Vagina (tissue), 2 donors: ENCODE measurements at regions not wholly inside any gene's neighbourhood (a gene's known extent, or its start where the extent isn't known, plus 50 kb on each side); places are given as distances from the start of the nearest gene placed in this dataset.

Experiments
- DNase-seq, 2 donors: peaks; one replicate each; pipeline ENCODE4 v3.0.0-alpha.2; 2017; ENCODE audit errors: extremely low spot score in 2 of 2
- H3K27ac ChIP-seq: fragments of 200-600 bp; sonication (generic); one replicate; pipeline ENCODE4 v1.5.1; 2019
- H3K27me3 ChIP-seq: fragments of 200-600 bp; sonication (generic); one replicate; pipeline ENCODE4 v1.5.1; 2019
- H3K36me3 ChIP-seq, 2 donors: fragments of 200-600 bp; sonication (generic); one replicate each; pipeline ENCODE4 v1.5.1; 2017 to 2019
- H3K4me1 ChIP-seq: fragments of 200-600 bp; sonication (generic); one replicate; pipeline ENCODE4 v1.5.1; 2019
- H3K4me3 ChIP-seq, 2 donors: fragments of 200-600 bp; sonication (generic); 1 replicate in 1 of 2; 2 replicates in 1 of 2; pipeline ENCODE4 v1.5.1; 2016 to 2019
- H3K9me3 ChIP-seq: fragments of 200-600 bp; sonication (generic); one replicate; pipeline ENCODE4 v1.5.1; 2019
- CTCF ChIP-seq, 3 experiments: fragments of 450-650 bp in 2 of 3; fragments of 200-600 bp in 1 of 3; sonication (generic) in 1 of 3; IDR thresholded peaks; one replicate each; pipeline ENCODE4 v1.5.1; 2017 to 2019; ENCODE audit warnings: antibody characterized with exemption in 3 of 3, mild to moderate bottlenecking in 2 of 3, moderate library complexity in 2 of 3
- POLR2A ChIP-seq, 2 donors: fragments of 450-650 bp; IDR thresholded peaks; one replicate each; pipeline ENCODE4 v1.6.1; 2017; ENCODE audit warnings: antibody characterized with exemption in 2 of 2, mild to moderate bottlenecking in 2 of 2, moderate library complexity in 2 of 2
- POLR2AphosphoS5 ChIP-seq, 2 donors: sonication (generic); formaldehyde crosslinking; IDR thresholded peaks; one replicate each; pipeline ENCODE4 v1.9.0; 2017; ENCODE audit warnings: antibody characterized with exemption in 2 of 2, mild to moderate bottlenecking in 2 of 2, low read depth in 1 of 2; ENCODE audit not compliant: insufficient read depth in 1 of 2
- intact Hi-C: fragments of 100-400 bp; cut with DNase I; formaldehyde crosslinking; loops from one replicate; pipeline ENCODE4 v1.15.1; 2023

GRCh38 chr11:70498171-70498571 lies 99.8 kb downstream of the CTTN start:
- Histone ChIP-seq H3K9me3 (no peaks in the 10 kb centered on the region), H3K4me3 (no peak overlapping the region), H3K36me3 (no peaks in the 10 kb centered on the region), H3K4me1 (no peaks in the 10 kb centered on the region), H3K27ac (no peak overlapping the region), H3K27me3 (no peaks in the 10 kb centered on the region)
- DNase-seq = no peak
- no peak for TF ChIP-seq POLR2A (IDR thresholded peaks at IDR 0.05)
- no peak for TF ChIP-seq CTCF (IDR thresholded peaks at IDR 0.05)
- TF ChIP-seq POLR2AphosphoS5 (IDR thresholded peaks at IDR 0.05; ENCODE audit: insufficient read depth in 1 of 2, low read depth in 1 of 2) = no peak
- intact Hi-C loops = no loop called here

DNA sequence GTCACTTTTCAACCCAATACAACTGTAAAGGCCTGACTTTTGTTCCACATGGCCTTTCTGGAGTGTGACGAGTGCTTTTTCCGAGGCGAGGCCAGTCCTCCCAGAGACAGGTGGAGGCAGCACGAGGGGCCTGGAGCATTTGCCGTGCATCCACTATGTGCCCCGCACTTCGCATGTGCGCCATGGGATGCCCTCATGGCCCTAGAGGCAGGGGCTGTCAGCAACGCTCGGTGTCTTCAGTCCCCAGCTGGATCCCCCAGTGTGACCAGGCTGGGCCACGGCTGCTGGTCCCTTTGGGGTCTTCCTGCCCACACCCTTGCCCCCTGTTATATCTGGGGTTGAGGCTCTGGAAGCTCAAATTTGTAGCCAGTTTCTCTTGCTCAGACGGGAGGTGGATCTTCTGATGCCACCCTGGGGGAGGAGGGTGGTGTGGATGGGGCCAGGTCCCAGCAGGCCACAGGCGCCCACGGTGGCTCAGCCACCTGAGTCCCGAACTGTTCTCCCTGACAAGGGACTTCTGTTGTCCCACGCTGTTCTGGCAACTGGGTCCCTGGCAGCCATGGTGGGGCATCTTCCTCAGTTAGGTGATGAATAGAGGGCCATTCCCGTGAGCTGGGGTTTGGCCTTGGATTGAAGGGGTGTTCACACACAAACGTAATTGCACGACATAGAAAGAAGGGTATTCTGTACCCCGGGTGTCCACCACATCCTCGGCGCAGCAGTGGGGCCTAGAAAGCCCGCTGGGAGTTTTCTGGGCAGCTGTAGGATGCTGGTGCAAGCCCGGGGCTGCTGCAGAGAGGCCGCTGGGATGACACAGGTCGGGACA lies 100.9 kb downstream of the CTTN start:
- Histone ChIP-seq H3K36me3 (no peaks in the 10 kb centered on the region), H3K27me3 (no peaks in the 10 kb centered on the region), H3K4me3 (no peak overlapping the region), H3K9me3 (no peaks in the 10 kb centered on the region), H3K4me1 (no peaks in the 10 kb centered on the region), H3K27ac (no peak overlapping the region)
- no peak for DNase-seq
- TF ChIP-seq POLR2AphosphoS5 (IDR thresholded peaks at IDR 0.05; ENCODE audit: insufficient read depth in 1 of 2, low read depth in 1 of 2) = no peak
- TF ChIP-seq POLR2A (IDR thresholded peaks at IDR 0.05) = no peak
- TF ChIP-seq CTCF (IDR thresholded peaks at IDR 0.05) = no peak
- intact Hi-C loops = no loop called here

- TF ChIP-seq POLR2A (IDR thresholded peaks at IDR 0.05) (no peak), POLR2AphosphoS5 (IDR thresholded peaks at IDR 0.05; ENCODE audit: insufficient read depth in 1 of 2, low read depth in 1 of 2) (no peak), CTCF (IDR thresholded peaks at IDR 0.05) (no peak)
- H3K9me3 ChIP-seq = no peaks in the 10 kb centered on the region
- intact Hi-C loops = no loop called here
- H3K36me3 ChIP-seq = no peaks in the 10 kb centered on the region
- no peak overlapping the region for H3K4me3 ChIP-seq
- no peak overlapping the region for H3K27ac ChIP-seq
- DNase-seq = no peak
- no peaks in the 10 kb centered on the region for H3K4me1 ChIP-seq
- H3K27me3 ChIP-seq = no peaks in the 10 kb centered on the region
Observed at GRCh38 chr11:70500076-70500847, 101.9 kb downstream of the CTTN start.

DNA sequence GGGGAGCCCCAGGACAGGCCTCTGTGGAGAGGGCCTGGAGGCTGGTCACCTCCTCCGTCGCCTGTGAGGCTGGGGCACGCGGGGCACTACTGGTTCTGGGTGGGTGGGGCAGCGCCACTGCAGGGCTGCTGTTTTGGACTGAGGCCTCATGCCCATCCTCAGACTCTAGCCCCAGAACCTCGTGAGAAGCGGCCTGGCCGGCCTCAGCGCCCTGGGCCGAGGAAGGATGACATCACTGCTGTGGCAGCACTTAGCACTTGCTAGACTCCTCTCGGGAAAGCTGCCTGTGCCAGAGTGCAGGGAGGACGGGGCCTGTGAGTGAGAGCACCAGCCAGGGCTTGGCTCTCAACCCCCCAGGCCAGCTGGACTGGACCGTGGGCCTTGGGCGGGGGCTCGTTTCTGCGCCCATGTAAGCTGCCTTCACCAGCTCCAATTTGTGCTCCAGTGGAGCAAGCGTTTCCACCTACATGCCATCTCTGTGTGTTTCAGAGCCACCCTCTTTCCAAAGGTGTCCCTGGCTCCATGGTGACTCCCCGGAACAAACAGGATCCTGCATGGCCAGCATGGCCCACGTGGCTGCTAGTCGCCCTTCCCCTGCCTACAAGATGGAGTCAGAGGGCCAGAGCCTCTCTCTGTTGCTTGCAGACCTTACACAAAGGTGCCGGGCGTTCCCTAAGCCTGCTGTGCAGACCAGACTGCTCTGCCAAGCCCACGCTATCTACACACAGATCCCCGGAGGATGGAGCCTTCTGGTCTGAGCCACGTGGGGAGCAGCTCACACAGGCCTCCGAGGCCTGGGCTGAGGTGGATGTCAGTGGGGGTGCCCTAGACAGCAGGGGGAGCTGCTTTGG lies 102.9 kb downstream of the CTTN start:
- Histone ChIP-seq H3K27ac (no peak overlapping the region), H3K36me3 (no peaks in the 10 kb centered on the region), H3K27me3 (no peaks in the 10 kb centered on the region), H3K4me1 (no peaks in the 10 kb centered on the region), H3K9me3 (no peaks in the 10 kb centered on the region), H3K4me3 (no peak overlapping the region)
- TF ChIP-seq CTCF (IDR thresholded peaks at IDR 0.05) = no peak
- no peak for TF ChIP-seq POLR2AphosphoS5 (IDR thresholded peaks at IDR 0.05; ENCODE audit: insufficient read depth in 1 of 2, low read depth in 1 of 2)
- TF ChIP-seq POLR2A (IDR thresholded peaks at IDR 0.05) = no peak
- intact Hi-C loops = no loop called here
- no peak for DNase-seq
